HG03097 (cell line): ENCODE measurements at regions not wholly inside any gene's neighbourhood (a gene's known extent, or its start where the extent isn't known, plus 50 kb on each side); places are given as distances from the start of the nearest gene placed in this dataset.

Experiments used
- ATAC-seq: cut with Tn5 transposase; IDR thresholded peaks from one replicate; pipeline ENCODE4 v1.9.1; 2021; ENCODE audit not compliant: unreplicated experiment, low FRiP score

DNA sequence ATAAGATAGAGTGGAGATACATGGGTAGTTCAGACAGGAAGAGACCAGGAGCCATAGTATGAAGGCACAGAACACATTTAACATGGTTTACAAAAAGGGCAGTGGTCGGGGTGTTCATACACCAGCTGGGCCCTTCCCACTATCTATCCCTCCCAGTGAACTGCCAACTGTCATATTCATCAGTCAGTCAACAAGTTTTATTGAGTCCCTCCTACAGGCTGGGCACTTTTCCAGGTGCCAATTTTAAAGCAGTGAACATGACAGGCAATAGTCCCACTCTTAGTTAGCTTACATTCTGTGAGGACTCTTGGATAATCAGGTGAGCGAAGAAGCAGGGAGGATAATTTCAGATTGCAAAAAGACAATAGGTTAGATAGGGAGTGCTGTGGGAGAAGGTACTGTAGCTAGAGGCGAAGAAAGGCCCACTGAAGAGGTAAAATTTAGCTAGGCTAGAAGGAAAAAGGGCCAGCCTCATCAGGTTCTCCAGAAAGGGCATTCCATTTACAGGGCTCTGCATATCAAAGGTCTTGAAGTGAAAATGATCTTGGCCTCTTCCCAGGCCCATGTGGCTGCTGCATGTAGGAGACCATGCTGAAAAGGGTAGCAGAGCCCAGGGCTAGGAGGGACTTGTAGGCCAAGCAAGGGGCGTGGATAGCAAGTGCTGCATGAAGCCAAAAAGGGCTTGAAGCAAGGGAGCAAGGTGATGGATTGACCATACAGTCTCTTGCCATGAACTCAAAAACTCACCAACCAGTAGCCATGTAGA, 274.7 kb upstream of the SNX7 start:
- no peak for ATAC-seq

DNA sequence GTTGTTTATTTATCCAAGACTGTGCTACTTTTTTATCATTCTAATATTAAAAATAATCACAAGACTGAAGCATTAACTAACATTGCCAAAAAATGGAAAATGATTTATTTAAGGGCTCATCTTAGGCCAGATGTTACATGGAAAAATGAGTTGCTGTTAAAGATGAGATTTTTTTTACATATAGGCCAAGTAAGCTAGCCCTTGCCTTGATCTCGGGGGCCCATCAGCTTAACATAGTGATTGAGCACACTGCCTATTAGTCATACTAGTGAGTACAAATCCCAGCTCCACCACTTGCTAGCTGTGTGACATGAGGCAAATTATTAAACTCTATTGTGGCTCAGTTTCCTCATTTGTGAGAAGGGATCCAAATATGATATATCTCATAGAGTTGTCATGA, 275.9 kb upstream of the SNX7 start:
- no peak for ATAC-seq

DNA sequence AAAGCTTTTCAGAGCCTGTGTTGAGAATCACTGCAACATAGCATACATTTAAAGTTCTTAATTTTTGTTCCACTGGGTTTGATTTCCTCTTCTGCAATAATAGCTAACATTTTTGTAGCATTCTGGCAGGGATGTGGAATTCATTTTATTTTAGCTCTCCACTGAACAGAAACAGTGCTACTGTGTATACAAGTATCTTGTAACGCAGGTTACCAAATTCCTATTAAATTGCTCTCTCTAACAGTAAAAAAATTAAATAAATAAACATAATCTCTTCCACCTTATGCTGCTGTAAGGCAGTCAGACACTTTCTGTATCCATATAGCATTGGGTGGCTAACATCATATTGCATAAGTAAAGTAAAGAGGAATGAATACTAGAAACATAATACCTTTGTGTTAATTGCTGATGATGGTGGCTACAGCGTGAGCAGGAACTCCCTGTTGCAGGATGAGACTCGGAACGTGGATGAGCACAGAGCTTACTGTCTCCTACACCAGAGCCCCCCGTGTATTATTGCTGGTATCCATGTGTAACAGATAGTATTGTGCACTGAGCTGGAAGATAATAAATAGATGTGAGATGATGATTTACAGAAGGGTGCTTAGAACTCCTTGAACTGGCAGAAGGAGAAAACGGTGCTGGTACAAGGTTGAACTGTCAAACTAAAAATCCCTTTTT, 276.9 kb upstream of the SNX7 start:
- no peak for ATAC-seq

DNA sequence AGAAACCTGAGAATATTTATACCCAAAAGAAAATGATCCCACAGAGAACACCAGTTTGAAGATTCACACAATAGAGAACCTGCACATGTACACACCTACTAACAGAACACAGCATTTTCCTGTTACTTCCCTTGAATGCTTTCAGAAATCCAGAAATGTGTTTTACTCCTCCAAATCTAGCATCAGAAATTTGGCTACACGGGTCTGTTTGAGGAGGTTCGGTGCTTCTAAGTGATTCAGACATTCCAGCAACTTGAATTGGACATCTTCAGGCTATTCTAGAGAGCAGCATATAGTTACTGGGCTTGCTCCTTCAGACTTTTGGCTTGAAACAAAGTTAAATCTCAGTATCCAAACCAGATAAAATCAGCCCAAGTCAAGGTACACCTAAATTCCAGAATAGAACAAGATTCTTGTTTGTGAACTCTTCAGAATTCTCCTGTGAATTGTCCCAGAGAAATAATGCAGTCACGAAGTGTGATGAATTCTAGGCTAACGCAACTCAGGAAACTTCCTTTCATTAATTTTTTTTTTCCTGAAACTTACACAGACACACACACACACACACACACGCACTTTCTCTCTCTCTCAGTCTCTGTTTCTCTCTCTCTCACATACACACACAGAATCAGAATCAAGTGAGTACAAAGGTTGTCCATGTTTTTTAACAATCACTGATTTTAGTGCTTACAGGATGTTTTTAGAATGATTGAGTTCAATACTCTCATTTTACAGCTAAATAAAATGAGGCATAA, 278.4 kb upstream of the SNX7 start:
- ATAC-seq, result no peak

DNA sequence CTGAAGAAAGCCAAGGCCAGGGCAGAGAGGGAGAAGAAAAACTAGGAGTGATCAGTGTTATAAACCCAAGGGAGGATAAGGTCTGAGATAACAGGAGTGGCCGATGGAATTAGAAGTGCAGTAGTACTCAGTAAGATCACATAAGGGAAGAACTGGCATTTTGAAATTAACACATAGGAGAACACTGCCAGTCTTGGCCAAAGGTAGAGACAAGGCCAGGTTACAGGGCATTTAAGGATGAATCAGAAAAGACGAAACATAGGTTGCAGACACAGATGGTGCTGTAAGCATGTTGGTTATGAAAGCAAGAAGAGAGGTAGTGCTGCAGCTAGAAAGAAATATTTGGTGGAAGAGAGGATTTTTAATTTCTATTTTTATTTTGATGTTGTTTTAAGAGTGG, 278.9 kb upstream of the SNX7 start:
- no peak for ATAC-seq

DNA sequence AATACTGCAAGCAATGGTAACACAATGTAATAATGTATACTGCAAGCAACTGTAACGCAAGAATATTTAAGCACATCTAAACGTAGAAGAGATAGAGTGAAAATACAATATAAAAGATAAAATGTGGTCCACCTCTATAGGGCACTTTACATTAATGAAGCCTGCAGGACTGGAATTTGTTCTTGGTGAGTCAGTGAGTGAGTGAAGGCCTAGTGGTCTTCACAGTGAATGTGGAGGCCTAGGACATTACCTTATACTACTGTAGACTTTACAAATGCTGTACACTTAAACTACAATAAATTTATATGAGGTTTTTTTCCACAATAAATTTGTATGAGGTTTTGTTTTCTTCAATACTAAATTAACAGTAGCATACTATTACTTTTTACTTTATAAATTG, 287.4 kb upstream of the SNX7 start:
- no peak for ATAC-seq

DNA sequence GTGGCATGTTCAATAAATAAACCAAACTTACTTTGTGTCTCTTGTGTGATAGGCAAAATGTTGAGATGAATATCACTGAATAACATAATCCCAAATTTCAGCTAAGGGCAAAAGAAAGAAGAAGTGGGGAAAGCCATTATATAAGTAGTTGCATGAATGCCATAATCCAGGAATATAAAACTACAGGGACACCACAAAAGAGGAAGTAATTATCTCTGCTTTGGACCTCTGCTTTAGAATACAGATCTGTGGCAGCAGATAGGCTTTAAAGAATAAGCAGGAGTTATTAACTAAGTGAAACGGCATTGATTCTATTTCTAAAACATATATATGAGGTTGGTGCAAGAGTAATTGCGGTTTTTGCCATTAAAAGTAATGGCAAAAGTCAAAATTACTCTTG, 288.5 kb upstream of the SNX7 start:
- no peak for ATAC-seq

DNA sequence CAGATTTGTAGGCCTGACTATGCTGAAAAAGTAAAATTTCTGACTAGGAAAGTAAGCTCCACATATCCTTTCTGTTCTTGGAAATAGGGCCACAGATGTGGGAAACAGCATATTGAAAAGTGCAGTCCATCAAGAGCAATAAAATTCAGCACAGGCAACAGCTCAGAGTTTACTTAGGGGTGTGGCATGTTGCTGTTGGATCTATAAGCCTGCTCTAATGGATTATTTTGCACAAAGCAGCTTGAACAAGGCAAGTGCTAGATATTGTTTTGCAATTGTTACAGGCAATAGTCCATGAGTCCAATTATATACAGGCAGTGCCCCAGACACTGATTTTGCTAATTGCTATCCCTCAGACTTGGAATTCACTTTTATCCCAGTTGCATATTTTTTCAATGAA, 289.8 kb upstream of the SNX7 start:
- no peak for ATAC-seq

DNA sequence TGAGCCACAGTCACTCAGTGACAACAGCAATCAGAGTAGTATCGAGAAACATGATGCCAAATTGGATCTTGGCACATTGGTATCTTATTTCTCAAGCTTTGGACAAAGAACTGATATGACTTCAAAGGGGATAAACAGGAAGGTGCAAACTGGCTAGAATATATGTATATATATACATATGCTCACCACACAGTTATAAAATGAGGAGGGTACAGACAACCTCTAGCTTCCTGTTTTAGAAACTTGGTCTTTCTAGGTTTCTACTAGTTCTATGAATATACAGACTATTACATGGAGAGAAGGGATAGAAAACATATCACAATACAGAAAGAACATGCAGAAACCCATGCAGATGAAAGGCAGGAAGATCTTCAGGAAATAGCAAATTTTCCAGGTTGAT, 292.1 kb upstream of the SNX7 start:
- no peak for ATAC-seq

DNA sequence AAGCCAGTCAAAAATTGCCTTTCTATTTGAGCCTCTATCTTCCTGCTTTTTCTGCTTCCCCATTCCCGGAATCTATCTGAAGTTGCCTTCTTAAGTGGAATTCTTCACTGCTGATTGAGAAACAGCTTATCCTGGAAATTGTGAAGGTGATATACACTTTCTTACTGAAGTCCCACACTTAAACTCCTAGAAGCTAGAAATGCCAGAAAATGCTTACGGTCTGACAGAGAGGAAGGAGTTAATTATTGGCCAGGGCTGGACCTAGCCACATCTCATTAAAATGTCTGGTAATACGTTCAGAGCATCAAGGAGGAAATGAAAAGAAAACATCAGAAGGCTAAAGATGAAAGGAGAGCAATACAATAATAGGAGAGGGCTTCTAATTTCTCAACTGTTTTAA, 292.5 kb upstream of the SNX7 start:
- no peak for ATAC-seq

DNA sequence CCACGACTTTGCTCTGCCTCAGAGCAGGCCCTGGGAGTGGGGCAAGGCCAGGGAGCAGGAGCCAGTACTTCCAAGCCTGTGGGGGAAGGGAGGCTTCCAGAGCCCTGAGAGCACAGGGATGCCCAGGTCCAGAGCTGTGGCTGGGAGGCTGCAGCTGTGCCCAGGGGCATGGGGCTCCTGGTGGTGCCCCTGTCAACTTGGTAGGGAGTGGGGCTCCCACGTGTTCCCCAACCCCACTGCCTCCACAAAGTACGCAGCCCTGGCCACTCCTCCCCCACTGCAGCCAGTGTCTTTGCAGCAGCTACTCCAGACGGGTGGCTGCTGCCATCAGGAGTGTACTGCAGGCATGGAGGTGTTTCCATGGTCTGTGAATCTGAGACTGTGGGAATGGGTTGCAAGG, 294.1 kb upstream of the SNX7 start:
- no peak for ATAC-seq

DNA sequence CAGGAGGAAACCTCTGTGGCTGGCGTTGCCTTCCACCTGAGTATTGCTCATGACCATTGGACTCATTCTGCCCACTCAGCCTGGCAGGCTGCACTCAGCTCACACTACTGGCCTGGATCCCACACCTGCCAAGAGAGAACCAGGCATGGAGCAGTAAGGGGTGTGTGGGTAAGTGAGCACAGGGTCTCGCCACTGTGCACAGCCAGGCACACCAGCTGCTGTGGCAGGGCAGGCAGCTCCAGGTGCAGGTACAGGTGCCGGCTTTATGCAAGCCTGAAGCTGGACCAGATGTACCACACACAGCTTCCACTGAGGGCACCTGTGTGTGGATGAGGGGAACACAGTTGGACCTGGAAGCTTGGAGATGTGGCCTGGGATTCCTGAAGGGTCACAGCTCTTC, 295.2 kb upstream of the SNX7 start:
- ATAC-seq, result no peak

DNA sequence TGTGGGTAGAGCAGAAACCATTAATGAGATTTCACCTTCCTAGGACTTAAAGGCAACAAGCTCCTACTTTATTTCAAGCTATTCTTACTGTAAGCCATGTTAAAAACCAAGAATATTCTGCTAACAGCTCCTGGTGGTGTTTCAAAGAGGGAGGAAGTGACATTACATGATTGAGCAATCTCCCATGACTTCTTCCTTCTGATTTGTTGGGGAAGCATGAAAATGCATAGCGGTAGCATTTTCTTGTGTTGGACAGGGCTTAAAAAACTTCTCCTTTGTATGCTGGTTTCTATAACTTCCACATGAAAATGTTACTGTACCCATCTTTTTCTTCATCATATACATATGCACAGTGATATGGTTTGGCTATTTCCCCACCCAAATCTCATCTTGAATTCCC, 297.0 kb upstream of the SNX7 start:
- ATAC-seq, result no peak

DNA sequence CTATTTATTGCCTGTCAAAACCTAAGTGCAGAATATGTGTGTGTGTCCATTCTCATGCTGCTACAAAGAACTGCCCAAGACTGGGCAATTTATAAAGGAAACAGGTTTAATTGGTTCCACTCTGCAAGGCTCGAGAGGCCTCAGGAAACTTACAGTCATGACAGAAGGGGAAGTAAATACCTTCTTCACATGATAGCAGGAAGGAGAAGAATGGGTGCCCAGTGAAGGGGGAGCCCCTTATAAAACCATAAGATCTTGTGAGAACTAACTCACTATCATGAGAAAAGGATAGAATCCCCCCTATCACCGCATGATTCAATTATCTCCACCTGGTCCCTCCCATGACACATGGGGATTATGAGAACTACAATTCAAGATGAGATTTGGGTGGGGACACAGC, 300.7 kb upstream of the SNX7 start:
- ATAC-seq, result no peak

DNA sequence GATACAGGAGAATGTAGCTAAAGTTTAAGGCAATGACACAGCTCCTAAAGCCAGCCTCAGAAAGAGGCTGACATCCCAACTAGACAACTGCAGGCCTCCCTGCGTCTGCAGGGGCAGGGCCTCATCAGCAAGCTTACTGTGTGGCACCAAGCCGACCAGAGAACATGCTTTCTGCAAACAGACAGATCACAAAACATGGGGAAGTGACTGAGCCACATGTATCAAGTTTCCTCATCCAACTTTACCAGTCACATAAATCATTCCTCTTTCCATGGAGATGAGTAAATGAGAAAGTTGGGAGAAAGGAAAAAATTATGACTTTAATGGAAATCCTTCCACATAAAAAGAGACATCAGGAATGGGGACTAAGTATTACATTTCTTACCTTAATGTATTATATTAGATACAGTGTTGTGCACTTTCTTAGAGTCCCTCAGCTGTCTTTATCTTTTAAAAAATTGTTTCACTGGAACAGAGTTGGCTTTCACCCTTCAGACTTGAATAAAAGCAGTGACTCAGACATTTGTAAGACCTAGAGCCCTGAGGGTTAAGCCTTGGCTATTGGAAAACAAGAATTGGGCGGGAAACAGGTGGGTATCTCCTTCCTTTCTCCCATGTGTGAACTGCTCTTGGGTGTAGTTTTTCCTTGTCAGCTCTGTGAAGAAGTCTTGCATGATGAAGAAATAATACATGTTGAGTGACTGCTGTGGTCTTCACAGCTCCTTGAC, 305.7 kb upstream of the SNX7 start:
- ATAC-seq, result no peak

DNA sequence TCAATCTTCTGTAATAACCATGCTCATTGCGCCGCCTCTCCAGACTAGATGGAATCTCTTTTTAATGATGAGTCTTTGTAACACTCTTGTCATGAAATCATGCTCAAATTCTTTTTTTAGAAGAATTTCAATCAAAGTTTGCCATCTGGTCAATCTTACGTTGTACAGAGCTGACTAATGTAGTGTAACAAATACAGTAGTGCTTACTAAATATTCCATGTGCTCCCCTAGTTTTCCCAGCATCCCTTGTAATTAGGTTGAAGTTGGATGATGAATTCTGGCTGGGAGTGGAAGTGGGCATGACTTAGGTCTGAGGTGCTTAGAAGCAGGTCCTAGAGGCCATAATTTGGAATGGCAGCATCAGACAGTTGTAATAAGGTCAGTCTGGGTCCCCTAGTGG, 309.1 kb upstream of the SNX7 start:
- no peak for ATAC-seq

DNA sequence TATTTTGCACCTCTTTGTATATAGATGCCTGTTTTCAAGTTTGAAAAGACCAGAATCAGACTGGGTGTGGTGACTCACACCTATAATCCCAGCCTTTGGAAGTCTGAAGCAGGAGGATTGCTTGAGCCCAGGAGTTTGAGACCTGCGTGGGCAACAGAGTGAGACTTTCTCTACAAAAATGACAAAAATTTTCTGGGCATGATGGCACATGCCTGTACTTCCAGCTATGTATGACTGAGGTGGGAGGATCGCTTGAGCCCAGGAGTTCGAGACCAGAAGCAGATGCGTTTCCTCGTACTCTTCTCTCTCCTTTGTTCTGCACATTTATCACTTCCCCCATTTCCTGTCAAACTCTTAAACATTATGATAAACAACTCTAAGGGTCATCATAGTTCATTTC, 310.0 kb upstream of the SNX7 start:
- no peak for ATAC-seq

DNA sequence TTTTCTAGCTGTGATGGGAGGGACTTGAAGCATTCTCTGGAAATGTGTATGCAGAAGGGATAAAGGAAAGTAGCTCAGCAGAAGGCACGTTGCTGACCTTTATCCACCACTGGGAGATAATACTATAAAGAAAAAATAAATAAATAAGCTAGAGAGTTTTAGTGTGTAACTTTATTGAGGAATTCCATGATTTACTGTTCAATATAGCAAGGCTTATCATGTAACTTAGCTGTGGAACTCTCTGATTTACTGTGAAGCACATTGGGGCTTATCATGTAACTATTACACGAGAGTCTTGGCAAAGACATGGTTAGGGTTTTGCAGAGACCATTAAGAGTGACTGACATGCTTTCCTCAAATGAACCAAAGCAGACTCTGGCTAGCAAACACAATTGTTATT, 316.1 kb upstream of the SNX7 start:
- ATAC-seq, result no peak

DNA sequence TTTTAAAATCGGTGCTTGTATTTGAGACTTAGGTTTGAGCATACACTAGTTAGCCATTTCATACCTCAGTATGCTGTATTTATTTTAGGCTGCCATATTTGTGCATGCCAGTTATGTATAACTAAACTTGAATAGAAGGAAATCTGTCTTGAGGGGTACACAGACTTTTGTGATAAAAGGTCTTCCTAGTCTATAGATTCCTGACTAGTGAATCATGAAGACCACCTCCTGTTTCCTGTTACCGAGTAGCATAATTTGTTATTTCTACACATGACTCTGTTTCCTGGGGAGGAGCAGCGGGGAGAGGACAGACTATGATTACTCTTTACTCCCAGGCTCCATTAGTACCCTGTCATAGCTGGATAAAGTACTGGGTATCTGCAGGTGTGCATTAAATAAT, 316.8 kb upstream of the SNX7 start:
- ATAC-seq, result no peak

DNA sequence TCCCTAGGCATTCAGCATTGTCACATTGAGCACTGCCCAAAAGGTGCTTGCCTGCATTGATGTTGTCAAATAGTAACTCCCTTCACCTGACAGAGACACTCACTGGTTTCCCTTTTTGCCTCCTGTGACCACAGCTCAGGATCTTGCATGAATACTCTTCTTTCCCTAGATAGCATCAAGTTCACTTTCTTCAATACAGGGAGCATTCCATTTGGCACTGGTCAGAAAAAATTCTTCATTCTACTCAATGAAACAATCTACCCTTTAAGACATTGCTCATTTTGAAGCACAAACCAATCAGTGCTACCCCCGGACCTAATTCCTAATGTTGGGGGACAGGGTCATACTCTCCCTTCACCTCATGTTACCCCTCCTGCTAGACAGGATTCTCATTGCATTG, 319.0 kb upstream of the SNX7 start:
- ATAC-seq, result no peak

DNA sequence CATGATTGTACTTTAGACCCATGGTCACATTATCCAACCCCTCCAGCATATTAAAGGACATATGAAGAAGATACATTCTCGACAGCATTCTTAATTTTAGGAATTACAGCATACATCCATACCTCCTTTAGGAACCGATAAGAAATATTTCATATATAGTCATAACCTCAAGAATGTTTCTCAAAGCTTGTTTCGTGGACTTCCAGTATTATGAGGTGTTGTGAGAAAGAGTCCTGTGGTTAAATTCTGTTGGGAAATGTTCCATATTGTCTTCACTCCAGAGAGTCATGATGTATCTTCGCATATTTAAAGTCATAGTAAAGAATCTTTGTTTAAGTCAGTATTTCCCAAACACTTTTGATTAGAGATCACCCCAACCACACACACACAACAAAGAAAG, 321.0 kb upstream of the SNX7 start:
- no peak for ATAC-seq
